Left colon (tissue), 2 donors: ENCODE measurements at regions not wholly inside any gene's neighbourhood (a gene's known extent, or its start where the extent isn't known, plus 50 kb on each side); places are given as distances from the start of the nearest gene placed in this dataset.
"Not testable (repeated sequence)": the region's sequence is repeated elsewhere in the genome, so short reads cannot be mapped to it uniquely, and the experiment has no call there.

Source experiments
- ATAC-seq: fragments of 200-7000 bp; cut with Tn5 transposase; one replicate; pipeline ENCODE4 v1.9.1; 2020; ENCODE audit warnings: mild to moderate bottlenecking, moderate library complexity
- DNase-seq, 2 donors: peaks; one replicate each; pipeline ENCODE4 v3.0.0-alpha.2; 2020
- intact Hi-C, 2 donors: fragments of 100-400 bp; cut with DNase I in 1 of 2; cut with micrococcal nuclease in 1 of 2; formaldehyde crosslinking; loops; one replicate each; pipeline versions ENCODE4 v1.11.2 to v1.14.0; 2022; cut with DNase I, micrococcal nuclease
- donor health status: DM: no; HTN: no; CAD: no.
- donor health status: DM: yes; HTN: yes; CAD: no.

DNA sequence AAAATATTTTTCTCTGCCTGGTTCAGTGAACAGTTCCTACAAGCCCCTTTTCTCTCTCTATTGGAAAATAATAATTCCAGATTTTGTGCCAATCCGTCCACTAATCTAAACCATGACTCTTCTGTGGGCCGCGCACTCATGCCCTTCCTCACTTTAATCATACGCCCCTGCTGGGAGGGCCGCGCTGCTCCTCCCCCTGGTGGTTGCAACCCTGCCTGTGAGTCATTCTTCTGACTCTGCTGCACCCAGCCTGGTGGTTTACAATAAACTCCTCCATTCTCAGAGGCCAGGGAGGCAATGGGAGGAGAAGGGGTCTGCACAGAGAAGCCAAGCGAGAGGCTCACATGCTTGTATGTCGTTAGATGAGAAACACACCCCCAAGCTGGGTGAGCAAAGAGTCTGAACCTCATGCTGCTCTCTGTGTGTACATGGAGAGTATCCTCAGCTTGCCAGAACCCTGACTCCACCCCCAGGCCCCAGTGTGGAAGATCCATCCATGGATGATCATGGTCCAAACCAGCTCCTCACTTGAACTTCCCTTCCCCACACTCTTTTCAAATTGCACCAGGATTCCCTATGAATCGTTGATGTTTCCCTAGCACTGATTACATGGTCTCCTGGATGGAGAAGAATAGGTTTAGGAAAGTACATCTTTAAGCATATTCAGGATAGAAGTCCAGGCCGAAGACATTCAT, 228.9 kb downstream of the ANKRD30B start:
- ATAC-seq (no peak), DNase-seq (no peak)
- intact Hi-C loops, result no loop called here

DNA sequence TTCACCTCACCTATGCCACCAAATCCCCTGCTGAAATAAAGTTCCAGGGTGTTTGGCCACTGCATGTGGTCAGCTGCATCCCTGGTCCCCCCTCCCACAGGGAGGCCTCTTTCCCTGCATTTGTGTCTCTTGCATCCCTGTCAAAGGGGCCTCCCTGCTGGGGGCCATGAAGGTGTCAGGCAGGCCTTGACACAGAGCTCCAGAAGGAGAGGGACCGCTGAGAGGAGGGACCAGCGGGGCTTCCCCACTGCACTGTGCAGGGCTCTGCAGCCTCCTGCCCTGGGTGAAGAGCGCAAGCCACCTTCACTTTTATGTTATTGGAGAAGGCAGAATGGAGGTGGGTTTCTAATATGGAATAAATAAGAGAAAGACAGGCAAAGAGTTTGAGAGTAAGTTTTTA, 230.2 kb downstream of the ANKRD30B start:
- intact Hi-C loops, result no loop called here
- ATAC-seq, result no peak

DNA sequence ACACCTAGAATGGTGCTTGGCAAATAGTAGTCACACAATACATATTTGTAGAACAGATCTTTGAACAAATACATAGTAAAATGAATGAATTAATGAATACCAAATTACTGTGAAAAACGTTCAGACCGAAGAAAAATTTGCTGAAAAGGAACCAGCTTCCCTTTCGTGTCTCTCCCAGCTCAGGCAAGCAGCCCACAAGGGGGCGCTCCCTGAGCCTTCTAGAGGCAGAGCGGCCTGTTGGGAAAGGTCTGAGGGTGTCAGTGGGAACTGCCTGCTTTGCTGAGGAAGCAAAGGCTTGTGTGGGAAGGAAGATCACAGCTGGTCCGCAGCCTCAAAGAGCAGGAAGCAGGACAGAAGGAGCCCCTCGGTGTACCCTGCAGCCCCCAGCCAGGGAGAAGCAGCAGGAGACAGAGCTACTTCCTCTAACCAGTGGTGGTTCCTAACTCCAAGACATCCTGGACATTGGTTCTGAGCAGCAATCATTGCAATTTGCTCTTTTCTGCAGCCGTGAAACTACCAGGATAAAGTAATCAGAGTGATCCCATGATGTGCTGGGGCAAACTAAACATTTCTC, 231.1 kb downstream of the ANKRD30B start:
- intact Hi-C loops, result no loop called here
- ATAC-seq, result peak; percentile 88
- DNase-seq, result peak in 1 of 2 donors; percentile 80

More for the DNA sequence above, 230.2 kb downstream of the ANKRD30B start:
- no peak for DNase-seq

DNA sequence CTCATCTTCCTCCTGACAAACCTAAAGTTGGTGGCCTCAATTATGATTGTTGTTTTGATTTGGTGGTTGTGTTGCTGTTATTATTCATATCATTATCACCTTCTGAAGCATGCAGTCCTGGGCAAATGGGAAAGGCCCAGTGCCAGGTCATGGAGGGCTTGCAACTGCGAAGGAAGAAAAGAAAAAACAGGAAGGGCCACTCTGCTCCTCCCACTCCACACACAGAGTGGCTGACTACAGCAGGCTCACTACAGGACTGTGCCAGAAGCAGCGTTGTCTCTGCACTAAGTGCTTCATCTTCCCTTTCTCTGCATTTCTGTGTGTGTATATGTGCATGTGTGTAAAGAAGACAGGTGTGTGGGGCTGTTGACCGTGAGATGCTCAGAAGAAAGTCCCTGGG, 231.9 kb downstream of the ANKRD30B start:
- intact Hi-C loops, result no loop called here
- DNase-seq (no peak), ATAC-seq (no peak)

DNA sequence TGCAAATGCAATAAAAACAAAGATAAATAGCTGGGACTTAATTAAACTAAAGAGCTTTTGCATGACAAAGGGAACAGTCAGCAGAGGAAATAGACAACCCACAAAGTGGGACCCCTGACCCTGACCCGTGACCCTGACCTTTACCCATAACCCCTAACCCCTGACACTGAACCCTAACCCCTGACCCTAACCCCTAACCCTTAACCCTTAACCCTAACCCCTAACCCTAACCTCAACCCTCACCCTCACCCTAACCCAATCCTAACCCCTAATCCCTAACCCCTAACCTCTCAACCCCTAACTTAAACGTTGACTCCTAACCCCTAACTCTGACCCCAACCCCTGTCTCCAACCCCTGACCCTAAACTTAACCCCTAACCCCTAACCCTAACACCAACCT, 236.6 kb downstream of the ANKRD30B start:
- ATAC-seq, DNase-seq, intact Hi-C loops: not testable (repeated sequence)

DNA sequence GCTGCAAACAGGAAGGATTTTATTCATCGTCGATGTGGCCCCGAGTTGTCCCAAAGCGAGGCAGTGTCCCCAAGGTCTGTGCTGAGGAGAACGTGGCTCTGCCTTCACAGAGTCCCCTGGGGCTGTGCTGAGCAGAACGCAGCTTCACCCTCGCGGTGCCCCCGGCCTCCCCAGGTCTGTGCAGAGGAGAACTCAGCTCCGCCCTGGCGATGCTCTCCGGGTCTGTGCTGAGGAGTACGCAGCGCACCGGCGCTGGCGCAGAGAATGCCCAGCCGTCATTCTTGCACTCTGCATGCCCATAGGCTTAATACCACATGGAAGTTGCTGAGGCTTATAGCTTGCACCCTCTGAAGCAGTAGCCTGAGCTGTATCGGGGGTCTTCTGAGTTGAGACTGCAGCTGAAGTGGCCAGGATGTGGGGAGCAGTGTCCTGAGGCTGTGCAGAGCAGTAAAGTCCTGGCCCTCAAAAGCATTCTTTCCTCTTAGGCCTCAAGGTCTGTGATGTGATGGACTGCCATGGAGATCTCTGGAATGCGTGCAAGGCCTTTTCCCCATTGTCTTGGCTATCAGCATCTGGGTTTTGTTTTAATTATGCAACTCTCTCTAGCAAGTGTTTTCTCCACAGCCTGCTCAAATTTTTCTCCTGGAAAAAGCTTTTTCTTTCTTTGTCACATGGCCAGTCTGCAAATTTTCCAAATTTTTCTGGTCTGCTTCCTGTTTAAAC, 237.5 kb downstream of the ANKRD30B start:
- DNase-seq, ATAC-seq, intact Hi-C loops: not testable (repeated sequence)

DNA sequence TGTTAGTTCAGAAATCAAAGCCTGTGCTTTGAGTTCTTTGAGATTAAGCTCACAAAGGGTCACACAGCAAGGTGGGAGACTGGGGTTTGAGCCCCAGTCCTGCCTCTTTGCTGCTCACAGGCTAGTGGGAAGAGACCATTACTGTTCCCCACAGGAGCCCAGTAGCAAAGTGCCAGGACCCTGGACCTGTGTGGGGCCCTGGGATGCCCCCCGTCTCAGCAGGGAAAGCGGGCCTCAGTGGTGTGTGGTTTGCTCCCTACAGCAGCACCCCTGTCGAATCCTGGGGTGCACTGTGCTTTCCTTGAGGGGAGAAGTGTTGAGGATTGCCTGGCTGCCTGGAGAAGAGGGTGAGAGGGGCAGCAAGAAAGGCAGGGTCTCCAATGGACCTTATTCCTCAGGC, 239.4 kb downstream of the ANKRD30B start:
- DNase-seq, intact Hi-C loops, ATAC-seq: not testable (repeated sequence)

DNA sequence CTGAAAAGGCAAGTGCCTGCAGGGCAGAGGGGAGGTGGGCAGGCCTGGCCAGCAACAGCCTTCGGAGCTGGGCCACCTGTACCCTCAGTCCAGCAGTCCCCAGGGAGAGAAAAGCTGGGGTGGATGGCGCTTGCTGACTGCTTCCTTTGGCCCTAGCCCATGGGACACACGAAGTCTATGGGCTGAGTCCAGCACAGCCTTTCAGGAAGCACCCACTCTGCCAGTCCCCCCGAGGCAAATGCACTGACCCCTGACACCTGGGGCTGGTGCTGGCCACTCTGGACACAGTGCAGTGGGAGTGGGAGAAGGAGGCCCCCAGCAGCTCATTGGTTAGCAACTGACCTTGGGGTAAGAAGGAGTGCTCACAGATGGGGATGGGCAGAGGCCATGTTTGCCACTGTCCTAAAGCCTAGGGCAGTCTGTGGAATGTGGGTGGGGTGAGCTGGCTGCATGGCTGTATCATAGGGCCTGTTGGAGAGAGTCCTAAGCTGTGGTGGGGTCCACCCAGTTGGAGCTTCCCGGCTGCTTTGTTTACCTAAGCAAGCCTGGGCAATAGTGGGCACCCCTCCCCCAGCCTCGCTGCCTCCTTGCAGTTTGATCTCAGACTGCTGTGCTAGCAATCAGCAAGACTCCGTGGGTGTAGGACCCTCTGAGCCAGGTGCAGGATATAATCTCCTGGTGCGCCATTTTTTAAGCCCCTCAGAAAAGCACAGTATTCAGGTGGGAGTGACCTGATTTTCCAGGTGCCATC, 240.2 kb downstream of the ANKRD30B start:
- DNase-seq, ATAC-seq, intact Hi-C loops: not testable (repeated sequence)

DNA sequence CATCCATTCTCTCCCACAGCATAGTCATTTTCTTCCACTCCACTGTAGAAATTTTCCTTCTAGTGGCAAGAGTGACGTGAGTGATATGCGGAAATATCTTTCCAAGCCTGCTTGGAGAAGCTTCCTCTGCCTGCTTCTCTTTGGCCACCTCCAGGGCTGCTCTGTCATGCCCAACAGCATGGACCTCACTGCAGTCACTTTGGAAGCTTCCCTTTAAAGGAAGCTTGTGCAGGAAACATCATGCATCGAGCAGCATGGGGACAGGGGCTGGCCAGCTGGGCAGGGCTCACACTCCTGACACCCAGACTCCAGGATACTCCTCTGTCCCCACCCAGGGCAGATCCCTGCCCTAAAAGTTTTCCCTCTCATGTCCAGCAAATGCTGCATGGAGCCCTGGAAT, 241.6 kb downstream of the ANKRD30B start:
- ATAC-seq, intact Hi-C loops, DNase-seq: not testable (repeated sequence)

DNA sequence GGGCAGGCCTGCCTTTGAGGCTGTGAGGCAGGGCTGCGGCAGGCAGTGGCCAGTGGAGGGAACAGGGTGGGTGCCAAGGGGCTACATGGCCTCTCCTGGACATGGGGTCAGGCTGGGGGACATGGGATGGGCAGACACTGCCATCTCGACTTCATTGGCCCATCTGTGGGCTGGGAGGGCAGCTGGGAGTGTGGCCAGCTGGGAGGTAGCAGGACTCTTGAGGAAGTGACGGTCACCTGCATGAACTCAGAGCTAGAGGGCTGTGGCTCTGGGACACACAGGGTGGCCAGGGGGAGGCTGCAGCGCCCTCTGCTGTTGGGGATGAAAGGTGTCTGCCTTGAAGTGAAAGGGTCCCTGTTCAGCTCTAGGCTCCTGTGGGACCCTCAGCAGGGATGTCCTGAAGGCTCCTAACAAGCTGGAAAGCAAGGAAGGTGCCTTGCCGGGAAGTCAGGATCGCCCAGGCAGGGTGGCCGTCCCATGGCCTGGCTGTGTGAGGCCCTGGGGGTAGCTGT, 244.0 kb downstream of the ANKRD30B start:
- not testable (repeated sequence) for DNase-seq, ATAC-seq

DNA sequence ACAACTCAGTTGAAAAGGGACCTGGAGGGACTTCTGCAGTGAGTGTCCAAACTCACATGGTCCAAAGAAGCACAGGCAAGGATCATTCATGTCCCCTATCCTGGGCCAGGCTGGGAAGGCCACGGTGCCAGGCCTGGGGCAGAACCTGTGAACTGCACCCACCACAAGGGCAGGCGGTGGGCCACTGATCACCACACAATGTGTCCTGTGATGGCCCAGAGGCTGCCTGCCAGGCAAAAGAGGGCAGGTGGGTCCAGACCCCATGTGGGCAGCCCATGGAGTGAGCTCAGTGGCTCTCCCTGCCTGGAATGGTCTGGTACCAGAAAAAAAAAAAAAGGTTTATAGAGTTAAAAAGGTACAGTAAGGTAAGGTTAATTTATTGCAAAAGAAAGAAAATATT, 244.8 kb downstream of the ANKRD30B start:
- DNase-seq, ATAC-seq, intact Hi-C loops: not testable (repeated sequence)

More for the DNA sequence above, 244.0 kb downstream of the ANKRD30B start:
- intact Hi-C loops, result not testable (repeated sequence)

DNA sequence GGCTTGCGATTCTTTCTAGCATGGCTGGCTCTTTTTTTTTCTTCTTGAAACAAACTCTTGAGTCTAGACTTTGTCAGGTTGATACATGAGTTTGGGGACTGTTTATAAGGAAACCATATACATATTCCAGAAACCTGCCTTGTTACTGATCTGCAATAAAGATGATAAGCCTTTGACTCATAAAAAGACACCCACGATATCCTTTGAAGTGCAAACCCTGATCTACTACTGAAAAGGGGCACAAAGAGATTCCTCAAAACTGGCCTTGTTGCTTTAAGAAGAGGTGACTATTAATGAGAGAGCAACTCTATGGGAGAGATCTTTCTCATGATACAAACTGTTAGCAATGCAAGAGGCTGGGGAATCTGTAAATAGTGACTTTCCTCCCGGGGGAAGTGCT, 247.1 kb downstream of the ANKRD30B start:
- intact Hi-C loops, ATAC-seq, DNase-seq: not testable (repeated sequence)

DNA sequence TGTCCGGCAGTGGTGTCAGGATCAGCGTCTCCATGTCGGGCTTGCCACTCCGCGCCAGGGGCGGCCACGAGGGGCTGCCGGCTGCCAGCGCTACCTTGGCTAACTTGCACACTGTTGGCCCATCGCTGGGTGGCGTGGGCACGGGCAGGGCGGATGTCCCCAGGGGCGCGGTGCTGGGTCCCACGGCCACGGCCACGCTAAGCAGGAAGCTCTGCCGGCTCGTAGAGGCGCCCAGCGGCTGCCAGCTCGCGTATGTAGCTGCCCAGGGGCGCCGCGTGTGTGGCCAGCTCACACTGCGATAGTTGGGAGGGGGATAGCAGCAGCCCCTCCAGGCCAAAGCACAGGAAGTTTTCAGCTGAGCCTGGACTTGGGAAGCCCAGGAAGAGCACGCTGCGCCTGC, 249.4 kb downstream of the ANKRD30B start:
- intact Hi-C loops, result no loop called here
- DNase-seq (no peak), ATAC-seq (no peak)

DNA sequence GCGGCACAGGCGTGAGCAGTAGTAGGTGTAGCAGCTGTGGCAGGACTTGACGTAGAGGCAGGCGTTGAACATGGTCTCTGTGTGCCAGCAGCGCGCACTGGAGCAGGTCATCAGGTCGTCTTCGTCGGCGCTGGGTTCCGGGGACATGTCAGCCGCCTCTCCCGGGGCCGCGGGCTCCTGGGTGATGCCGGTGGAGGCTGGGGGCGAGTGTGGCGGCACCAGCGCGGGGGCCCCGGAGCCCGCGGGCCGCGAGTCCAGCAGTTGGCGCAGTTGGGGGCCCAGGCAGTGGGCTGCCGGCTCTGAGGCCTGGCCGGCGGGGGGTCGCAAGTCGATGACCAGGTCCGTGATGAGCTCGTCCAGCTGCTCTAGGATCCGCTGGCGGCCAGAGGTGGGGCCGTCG, 249.9 kb downstream of the ANKRD30B start:
- intact Hi-C loops, DNase-seq, ATAC-seq: not testable (repeated sequence)

DNA sequence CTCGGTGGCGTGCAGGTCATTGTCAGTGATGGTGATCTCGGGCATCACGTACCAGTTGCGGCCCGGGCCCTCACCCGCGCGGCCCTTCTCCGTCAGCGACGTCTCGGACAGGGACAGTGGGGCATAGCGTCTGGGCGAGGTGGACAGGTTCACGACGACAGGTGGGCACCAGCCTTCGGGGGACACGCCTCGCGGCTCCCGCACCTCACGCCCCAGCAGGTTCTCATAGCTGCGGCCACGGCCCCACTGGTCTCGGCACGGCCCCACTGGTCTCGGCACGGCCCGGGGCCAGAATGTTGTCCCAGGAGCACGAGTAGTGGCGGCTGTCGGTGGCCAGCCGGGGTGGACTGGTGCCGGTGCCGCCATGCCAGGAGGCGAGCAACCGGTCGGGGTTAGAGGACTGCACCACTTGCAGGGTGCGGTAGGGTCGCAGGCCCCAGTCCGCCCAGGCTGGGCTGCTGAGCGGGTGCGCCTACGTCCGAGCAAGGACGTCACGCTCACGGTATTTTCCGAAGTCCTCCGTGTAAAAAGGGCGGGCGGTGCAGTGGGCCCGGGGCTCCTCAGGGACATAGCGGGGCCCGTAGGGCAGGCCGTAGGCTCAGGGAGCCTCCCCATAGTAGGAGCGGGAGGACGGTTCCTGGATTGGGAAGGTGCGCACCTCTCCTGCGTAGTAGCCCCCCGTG, 250.5 kb downstream of the ANKRD30B start:
- not testable (repeated sequence) for ATAC-seq

DNA sequence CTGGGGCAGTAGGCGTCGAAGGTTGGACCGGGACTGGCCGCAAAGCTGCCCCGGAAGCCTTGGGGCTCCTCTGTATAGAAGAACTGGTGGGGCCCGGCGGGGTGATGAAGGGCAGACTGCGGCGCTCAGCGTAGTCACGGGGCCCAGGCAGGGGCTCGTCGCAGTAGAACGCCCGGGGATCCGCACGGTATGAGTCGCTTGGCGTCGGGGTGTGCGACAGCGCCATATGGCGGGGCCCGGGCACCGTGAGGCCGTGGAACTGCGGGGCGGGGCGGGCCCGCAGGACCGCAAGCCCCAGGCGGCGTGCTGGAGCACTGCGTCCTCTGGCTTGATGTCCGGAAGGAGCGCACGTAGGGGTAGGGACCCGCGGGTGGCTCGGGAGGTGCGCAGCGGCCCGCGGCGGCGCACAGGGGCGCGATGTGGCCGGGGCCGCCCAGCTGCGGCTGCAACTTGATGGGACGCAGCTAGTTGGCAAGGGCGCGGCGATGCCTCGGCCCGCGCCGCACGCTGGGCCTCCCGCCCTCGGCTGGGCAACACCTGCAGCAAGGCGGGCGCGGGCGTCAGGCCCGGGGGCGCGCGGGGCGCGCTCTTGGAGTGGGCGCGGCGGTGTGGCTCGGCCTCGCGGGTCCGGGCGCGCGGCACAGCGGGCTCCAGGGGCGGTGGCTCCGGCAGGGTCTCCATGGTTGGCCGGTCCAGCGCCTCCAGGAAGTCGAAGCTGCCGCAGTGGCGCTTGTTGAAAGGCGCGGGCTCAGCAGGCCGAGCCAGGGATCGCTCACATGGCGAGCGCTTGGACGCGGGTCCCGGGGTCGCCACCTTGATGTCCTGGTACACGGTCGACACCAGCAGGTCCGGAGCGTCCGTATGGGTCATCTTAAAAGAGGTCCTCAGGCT, 251.4 kb downstream of the ANKRD30B start:
- DNase-seq (peak in 1 of 2 donors; percentile 43), ATAC-seq (peak; percentile 54)
- intact Hi-C loops, result no loop called here

More for the DNA sequence above, 250.5 kb downstream of the ANKRD30B start:
- intact Hi-C loops, DNase-seq: not testable (repeated sequence)
